Jurkat, Clone E6-1 (cell line): ENCODE measurements at regions not wholly inside any gene's neighbourhood (a gene's known extent, or its start where the extent isn't known, plus 50 kb on each side); places are given as distances from the start of the nearest gene placed in this dataset.
A peak's percentile ranks its signal among the peaks of the same experiment; 100 is the strongest.

ENCODE experiments used
- DNase-seq: peaks from one replicate; pipeline ENCODE4 v3.0.0-alpha.2; 2011; ENCODE audit warnings: low read depth, low spot score
- H3K4me3 ChIP-seq: 2 replicates; pipeline ENCODE4 v1.5.1; 2011; ENCODE audit warnings: mild to moderate bottlenecking, low read length, control low read depth, moderate library complexity

GRCh38 chr10:83934062-83934461, 205.2 kb upstream of the GHITM start:
- DNase-seq: no peak
- no peak overlapping the region for H3K4me3 ChIP-seq

DNA sequence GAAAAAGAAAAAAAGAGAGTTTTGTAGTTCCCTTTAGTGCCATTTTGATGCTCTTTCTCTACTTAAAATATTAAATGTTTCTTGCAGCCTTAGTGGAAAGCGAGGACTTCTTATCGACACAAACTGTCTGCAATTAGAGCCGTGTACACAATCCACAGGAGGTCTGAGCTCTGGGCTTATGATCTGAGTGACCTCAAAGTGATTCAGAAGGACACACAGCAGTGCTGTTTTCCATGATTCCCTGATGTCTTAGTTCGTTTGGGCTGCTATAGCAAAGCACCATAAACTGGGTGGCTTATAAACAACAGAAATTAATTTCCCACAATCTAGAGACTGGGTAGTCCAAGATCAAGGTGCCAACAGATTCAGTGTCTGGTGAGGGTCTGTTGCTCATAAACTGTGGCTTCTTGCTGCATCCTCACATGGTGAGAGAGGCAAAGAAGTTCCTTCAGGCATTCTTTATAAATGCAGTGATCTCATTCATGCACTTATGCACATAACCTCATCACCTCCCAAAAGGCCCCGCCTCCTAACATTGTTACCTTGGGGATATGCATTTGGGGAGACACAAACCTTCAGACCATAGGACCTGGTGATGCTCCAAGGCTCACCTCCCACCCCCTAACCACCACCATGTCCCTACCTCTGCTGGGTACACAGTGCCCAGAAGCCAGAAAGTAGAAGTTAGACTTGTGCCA, 204.5 kb upstream of the GHITM start:
- H3K4me3 ChIP-seq: no peak overlapping the region
- DNase-seq: no peak

DNA sequence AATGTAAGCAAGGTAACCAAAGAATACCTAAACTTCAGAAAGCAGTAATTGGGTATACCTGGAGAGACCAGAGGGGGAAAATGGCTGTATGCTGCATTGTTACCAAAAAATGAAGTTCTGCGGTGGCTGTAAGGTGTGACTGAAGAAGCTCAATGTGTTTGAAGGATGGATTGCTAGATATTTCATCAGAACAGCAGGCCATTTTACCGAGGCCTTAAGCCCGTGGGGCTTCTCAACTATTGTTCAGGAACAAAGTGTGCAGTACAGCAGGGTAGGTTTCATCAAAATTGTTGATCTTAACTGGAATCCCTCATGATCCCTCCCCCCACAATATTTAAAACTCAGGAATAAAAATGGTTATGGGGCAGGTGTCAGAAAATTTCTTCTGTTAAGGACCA, 204.0 kb upstream of the GHITM start:
- DNase-seq: no peak
- no peak overlapping the region for H3K4me3 ChIP-seq

DNA sequence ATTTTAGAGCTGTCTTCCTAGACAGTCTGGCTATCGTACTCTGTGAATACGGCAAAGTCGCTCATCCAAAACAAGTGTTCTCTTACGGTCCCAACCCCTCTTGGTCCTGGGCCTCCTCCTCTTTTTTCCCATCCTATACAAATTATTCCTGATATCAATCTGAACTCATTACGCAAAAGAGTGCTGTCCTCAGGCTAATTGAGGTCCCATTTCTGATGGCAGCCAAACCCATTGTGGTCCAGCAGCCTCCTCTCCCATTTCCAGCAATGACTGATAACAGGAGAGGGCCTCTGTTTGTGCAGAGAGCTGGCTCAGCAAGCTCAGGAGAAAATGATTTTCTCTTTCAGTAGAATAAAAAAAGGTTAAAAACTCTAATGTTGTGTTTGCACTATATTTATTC, 203.4 kb upstream of the GHITM start:
- DNase-seq: no peak
- no peak overlapping the region for H3K4me3 ChIP-seq

DNA sequence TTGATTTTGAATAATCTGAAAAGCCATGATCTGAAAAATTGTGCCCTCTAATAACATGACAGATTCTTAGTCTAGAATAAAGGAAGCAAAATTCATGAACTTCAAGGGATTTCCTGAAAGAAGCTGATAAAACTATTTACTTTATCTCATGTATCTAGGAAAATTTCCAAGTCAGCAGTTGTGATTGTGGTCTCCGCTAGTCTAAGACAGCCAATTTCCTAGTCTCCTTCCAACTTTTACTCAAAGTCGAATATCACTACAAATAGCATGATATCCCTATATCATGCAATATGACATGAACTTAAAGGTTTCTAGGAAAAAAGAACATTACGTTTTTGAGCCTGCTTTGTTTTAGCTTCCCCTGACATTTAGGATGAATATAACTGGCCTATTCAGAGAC, 202.1 kb upstream of the GHITM start:
- no peak for DNase-seq
- no peak overlapping the region for H3K4me3 ChIP-seq

DNA sequence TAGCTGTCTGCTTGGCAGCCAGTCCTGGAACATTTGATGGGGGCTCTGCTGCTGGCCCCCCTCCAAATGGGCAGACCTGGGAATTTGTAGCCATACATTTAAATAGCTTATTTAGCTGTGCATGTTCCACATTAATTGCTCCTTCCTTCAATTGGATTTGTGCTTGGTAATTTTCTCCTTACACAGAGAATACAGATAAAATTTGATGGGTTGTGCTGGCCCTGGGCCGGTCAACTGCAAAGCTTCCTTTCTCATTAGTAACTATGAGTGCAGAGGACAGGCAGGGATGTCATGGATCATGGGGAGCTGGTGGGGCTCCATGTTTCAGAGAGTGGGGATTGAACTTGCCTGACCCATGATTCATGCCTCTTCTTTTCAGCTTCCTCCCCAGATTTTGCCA, 201.5 kb upstream of the GHITM start:
- DNase-seq: no peak
- no peak overlapping the region for H3K4me3 ChIP-seq

- H3K4me3 ChIP-seq: no peak overlapping the region
- no peak for DNase-seq
Measured at GRCh38 chr10:83941189-83941588, 198.1 kb upstream of the GHITM start.

- no peak overlapping the region for H3K4me3 ChIP-seq
- no peak for DNase-seq
Measured at GRCh38 chr10:83942410-83942809, 196.9 kb upstream of the GHITM start.

DNA sequence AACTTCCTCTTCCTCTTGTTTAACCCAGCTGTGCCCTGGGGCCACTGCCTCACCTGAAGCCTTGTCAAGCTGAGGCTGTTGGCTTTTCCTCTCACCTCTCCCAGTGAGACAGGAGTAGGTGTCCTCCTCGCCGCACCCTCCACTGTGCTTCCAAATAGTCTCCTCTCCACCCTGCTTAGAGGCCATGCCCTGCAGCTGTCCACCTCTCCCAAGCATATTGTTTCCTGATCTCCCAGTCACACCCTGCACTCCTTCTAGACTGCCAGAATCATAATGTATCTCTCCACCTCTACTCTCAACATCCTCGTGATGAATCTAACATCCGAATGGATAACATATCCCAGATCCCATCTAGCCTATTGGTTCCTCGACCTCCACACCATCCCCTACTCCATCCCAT, 196.3 kb upstream of the GHITM start:
- no peak overlapping the region for H3K4me3 ChIP-seq
- no peak for DNase-seq

DNA sequence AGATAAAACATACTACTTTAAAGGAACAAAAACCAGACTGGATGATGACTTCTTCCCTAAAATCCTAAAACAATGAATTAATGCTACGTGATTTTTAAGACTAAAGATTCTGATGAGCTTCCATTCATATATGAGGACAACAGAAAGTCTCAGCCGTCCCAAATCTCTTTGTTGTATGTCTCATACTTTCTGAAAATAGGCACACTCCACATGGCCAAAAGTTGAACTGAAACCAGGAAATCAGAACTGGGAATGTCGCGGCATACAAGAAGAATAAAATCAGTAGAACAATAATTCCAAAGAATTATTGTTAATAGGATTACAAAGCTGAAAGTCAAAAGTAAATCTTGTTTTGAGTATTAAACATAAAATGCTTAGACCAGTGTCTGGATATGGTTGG, 195.4 kb upstream of the GHITM start:
- H3K4me3 ChIP-seq: no peak overlapping the region
- DNase-seq: no peak

DNA sequence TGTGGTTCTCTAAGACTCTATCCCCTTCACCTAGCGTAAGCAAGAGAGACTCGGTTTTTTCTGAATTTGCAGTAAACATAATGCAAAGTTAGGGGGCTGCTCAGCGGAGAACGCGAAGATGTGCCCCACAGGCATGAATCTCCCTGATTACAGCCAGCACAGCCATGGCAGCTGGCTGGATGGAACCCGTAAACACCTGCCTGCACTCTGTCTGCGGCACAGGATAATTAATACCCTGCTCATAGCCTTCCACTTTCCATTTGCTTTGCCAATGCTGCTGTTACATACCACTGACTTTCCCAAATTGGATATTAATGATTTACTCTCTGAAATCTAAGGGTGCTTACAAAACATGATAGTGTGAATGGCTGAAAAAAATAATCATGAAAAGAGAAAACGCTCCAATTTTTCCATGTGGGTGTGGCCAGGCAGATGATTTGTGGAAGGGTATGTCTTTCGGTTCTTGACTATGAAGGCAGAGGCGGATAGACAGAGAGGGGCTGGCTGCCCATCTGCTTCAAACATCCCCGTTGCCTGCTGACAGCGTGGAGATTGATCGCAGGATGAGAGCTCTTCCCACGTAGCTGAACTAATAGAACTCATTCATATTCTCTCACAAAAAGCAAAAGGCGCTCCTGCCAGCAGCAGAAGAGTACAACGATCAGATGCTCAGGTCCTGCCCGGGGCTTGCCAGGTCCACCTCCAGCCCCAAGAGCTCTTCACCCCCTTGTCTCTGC, 193.2 kb upstream of the GHITM start:
- no peak overlapping the region for H3K4me3 ChIP-seq
- no peak for DNase-seq

GRCh38 chr10:83952314-83952713, 187.0 kb upstream of the GHITM start:
- H3K4me3 ChIP-seq: no peak overlapping the region
- no peak for DNase-seq

DNA sequence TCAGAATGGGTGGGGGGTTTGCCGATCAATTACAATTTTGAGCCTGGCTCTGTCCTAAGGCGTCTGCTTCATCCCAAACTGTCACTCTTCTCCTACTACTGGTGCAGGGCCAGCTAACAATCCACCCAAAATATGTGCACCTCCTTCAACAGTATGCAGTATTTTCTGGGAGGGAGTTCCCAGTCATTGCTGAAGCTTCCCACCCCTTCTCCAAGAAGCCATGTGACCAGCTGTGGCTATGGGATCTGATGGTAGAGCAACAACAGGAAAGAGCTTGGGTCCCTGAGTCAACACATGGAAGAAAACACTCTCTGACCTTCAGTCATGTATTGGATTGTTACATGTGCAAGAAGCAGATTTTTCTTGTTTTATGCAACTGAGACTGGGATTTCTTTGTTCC, 185.7 kb upstream of the GHITM start:
- DNase-seq: no peak
- H3K4me3 ChIP-seq: no peak overlapping the region

DNA sequence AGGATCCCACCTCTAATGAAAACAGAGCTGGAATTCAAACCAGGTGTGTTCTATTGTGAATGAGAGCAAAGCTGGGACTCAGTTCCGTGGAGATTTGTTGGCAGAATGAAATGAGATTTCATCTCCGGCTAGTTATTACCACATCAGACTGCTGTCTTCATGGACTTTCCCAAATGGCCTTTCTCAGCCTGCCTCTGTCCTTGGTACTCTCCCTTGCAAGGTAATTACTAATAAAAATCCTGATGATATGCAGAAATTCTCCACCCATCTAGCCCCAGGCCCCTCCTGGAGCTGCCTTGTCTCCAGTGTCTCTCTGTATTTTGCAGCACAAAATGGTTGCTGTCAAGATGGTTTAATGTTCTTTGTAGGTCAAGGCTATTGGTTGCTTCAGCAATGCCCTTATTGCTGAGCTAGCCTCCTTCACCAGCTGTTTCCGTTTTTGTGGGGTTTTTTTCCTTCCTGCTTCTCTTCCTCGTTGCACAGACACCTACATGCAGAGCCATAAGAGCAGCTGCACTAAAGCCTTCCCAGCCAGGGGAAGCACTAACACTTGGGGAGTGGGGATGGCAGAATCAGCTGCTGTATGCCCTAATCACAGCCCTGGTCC, 185.0 kb upstream of the GHITM start:
- no peak for DNase-seq

DNA sequence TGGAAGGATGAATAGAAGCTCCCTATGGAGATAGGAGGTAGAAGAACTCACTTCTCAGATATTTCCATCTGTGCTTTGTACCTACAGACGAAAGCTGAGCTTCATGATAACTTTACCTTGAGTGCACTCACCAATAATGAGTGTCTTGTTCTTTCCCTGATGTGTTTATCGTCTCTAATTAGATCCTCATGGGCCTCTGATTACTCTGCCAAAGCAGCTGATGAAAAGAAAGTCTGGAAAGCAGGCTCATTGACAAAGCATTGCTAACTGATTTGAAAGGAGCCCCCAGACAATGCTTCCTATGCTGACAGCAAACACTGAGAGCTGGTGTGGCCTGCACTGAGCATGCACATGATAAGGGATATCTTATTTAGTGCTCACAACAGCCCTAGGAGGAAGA, 183.9 kb upstream of the GHITM start:
- no peak overlapping the region for H3K4me3 ChIP-seq
- DNase-seq: no peak

More for the DNA sequence above, 185.0 kb upstream of the GHITM start:
- H3K4me3 ChIP-seq: no peak overlapping the region

GRCh38 chr10:83957168-83957947, 182.0 kb upstream of the GHITM start:
- DNase-seq: no peak

DNA sequence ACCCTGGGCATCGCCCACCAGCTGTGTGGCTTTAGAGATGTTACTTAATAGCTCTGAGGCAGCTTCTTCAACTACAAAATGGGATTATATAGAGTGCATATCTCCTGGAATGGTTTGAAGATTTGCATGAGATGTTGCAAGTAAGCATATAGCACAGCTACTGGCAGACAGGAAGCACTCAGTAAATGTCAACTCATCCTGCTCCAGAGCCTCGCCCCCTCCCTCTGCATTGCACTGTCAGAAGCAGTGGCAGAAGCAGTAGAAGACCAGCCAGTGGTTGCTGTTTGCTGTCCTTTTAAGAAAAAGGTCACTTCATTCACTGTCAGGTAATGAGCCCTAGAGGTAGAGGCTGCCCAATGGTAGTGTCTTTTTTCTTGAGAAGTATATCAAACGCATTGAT, 180.0 kb upstream of the GHITM start:
- DNase-seq: peak; percentile 32
- no peak overlapping the region for H3K4me3 ChIP-seq

More at GRCh38 chr10:83957168-83957947, 182.0 kb upstream of the GHITM start:
- H3K4me3 ChIP-seq: no peak overlapping the region

GRCh38 chr10:83960125-83960524, 179.2 kb upstream of the GHITM start:
- no peak overlapping the region for H3K4me3 ChIP-seq
- DNase-seq: no peak

- no peak for DNase-seq
- H3K4me3 ChIP-seq: no peak overlapping the region
Measured at GRCh38 chr10:83961620-83962019, 177.7 kb upstream of the GHITM start.

GRCh38 chr10:83963446-83963845, 175.9 kb upstream of the GHITM start:
- no peak for DNase-seq
- no peak overlapping the region for H3K4me3 ChIP-seq
